PC-9 (cell line): ENCODE measurements at regions not wholly inside any gene's neighbourhood (a gene's known extent, or its start where the extent isn't known, plus 50 kb on each side); places are given as distances from the start of the nearest gene placed in this dataset.

ENCODE experiments used
- EZH2 ChIP-seq: fragments of 200-600 bp; sonication (generic); IDR thresholded peaks from 2 replicates; pipeline ENCODE4 v1.8.0; 2017; ENCODE audit warnings: antibody characterized with exemption, low read depth
- TF ChIP-seq, protein P1 (sequence below): fragments of 200-600 bp; sonication (generic); conservative IDR thresholded peaks from 2 replicates; pipeline ENCODE4 v1.6.1; 2017; ENCODE audit warnings: mixed run types, antibody characterized with exemption, mild to moderate bottlenecking, moderate library complexity

GRCh38 chr2:8534729-8535468 lies 147.0 kb upstream of the ID2 start:
- TF ChIP-seq, protein P1, sequence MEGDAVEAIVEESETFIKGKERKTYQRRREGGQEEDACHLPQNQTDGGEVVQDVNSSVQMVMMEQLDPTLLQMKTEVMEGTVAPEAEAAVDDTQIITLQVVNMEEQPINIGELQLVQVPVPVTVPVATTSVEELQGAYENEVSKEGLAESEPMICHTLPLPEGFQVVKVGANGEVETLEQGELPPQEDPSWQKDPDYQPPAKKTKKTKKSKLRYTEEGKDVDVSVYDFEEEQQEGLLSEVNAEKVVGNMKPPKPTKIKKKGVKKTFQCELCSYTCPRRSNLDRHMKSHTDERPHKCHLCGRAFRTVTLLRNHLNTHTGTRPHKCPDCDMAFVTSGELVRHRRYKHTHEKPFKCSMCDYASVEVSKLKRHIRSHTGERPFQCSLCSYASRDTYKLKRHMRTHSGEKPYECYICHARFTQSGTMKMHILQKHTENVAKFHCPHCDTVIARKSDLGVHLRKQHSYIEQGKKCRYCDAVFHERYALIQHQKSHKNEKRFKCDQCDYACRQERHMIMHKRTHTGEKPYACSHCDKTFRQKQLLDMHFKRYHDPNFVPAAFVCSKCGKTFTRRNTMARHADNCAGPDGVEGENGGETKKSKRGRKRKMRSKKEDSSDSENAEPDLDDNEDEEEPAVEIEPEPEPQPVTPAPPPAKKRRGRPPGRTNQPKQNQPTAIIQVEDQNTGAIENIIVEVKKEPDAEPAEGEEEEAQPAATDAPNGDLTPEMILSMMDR: no peak
- no peak for TF ChIP-seq EZH2
